ENCODE measurements at regions not wholly inside any gene's neighbourhood (a gene's known extent, or its start where the extent isn't known, plus 50 kb on each side); places are given as distances from the start of the nearest gene placed in this dataset.
A peak's percentile ranks its signal among the peaks of the same experiment; 100 is the strongest.

- in situ Hi-C loops (cut with MboI), result no loop called here
- no peaks in the 10 kb centered on the region for H3K4me1 ChIP-seq (ENCODE audit: insufficient read depth)
- WGBS, 2 experiments (ENCODE audit: low coverage in 1 of 2, low lambda C conversion rate in 2 of 2, missing lambda C conversion rate in 2 of 2), result 1 to 3% methylated on average over 2 of the region's 2 CpGs
- no peak overlapping the region for H3K9ac ChIP-seq
- H3K36me3 ChIP-seq (ENCODE audit: low read depth), result no peaks in the 10 kb centered on the region
- no peaks in the 10 kb centered on the region for H3K9me2 ChIP-seq (ENCODE audit: insufficient read depth)
- H3K4me3 ChIP-seq, result no peak overlapping the region
- no peaks in the 10 kb centered on the region for H3K79me2 ChIP-seq (ENCODE audit: insufficient read depth)
- no peak overlapping the region for H3K4me2 ChIP-seq (ENCODE audit: unreplicated experiment)
- H4K20me1 ChIP-seq (ENCODE audit: insufficient read depth), result no peaks in the 10 kb centered on the region
- no peak overlapping the region for H3K27ac ChIP-seq
- H3F3A ChIP-seq (ENCODE audit: insufficient read depth), result no peaks in the 10 kb centered on the region
- H2AFZ ChIP-seq, result no peak overlapping the region
- no peaks in the 10 kb centered on the region for H3K9me3 ChIP-seq (ENCODE audit: low read depth)
- DNase-seq, result peak; percentile 11
- TF ChIP-seq EZH2phosphoT487 (IDR thresholded peaks at IDR 0.05; ENCODE audit: insufficient read depth, low read depth) (no peak), EZH2 (IDR thresholded peaks at IDR 0.05; ENCODE audit: insufficient read depth, poor library complexity, severe bottlenecking) (no peak)
- no peaks in the 10 kb centered on the region for H3K27me3 ChIP-seq (replicated peaks; ENCODE audit: insufficient read depth)
These were observed 395.7 kb upstream of the NOVA1 start for GRCh38 chr14:26993556-26993955.

GRCh38 chr14:26995301-26995700 lies 397.5 kb upstream of the NOVA1 start:
- H3K27ac ChIP-seq, result no peak overlapping the region
- no peaks in the 10 kb centered on the region for H3F3A ChIP-seq (ENCODE audit: insufficient read depth)
- TF ChIP-seq EZH2phosphoT487 (IDR thresholded peaks at IDR 0.05; ENCODE audit: insufficient read depth, low read depth) (no peak), EZH2 (IDR thresholded peaks at IDR 0.05; ENCODE audit: insufficient read depth, poor library complexity, severe bottlenecking) (no peak)
- H3K9me2 ChIP-seq (ENCODE audit: insufficient read depth), result no peaks in the 10 kb centered on the region
- H3K4me2 ChIP-seq (ENCODE audit: unreplicated experiment), result no peak overlapping the region
- in situ Hi-C loops (cut with MboI), result no loop called here
- no peaks in the 10 kb centered on the region for H4K20me1 ChIP-seq (ENCODE audit: insufficient read depth)
- H3K9ac ChIP-seq, result no peak overlapping the region
- H3K36me3 ChIP-seq (ENCODE audit: low read depth), result no peaks in the 10 kb centered on the region
- H3K27me3 ChIP-seq (replicated peaks; ENCODE audit: insufficient read depth), result no peaks in the 10 kb centered on the region
- H3K4me3 ChIP-seq, result no peak overlapping the region
- DNase-seq, result no peak
- no peaks in the 10 kb centered on the region for H3K9me3 ChIP-seq (ENCODE audit: low read depth)
- no peaks in the 10 kb centered on the region for H3K4me1 ChIP-seq (ENCODE audit: insufficient read depth)
- no peak overlapping the region for H2AFZ ChIP-seq
- H3K79me2 ChIP-seq (ENCODE audit: insufficient read depth), result no peaks in the 10 kb centered on the region

- TF ChIP-seq EZH2 (IDR thresholded peaks at IDR 0.05; ENCODE audit: insufficient read depth, poor library complexity, severe bottlenecking) (no peak), EZH2phosphoT487 (IDR thresholded peaks at IDR 0.05; ENCODE audit: insufficient read depth, low read depth) (no peak)
- Histone ChIP-seq H3K9me2 (ENCODE audit: insufficient read depth) (no peaks in the 10 kb centered on the region), H3K4me3 (no peak overlapping the region), H3K9me3 (ENCODE audit: low read depth) (no peaks in the 10 kb centered on the region), H3K79me2 (ENCODE audit: insufficient read depth) (no peaks in the 10 kb centered on the region), H3K9ac (no peak overlapping the region), H3K36me3 (ENCODE audit: low read depth) (no peaks in the 10 kb centered on the region), H3K4me1 (ENCODE audit: insufficient read depth) (no peaks in the 10 kb centered on the region), H4K20me1 (ENCODE audit: insufficient read depth) (no peaks in the 10 kb centered on the region), H3K27me3 (replicated peaks; ENCODE audit: insufficient read depth) (no peaks in the 10 kb centered on the region), H3K4me2 (ENCODE audit: unreplicated experiment) (no peak overlapping the region), H3K27ac (no peak overlapping the region), H3F3A (ENCODE audit: insufficient read depth) (no peaks in the 10 kb centered on the region), H2AFZ (no peak overlapping the region)
- in situ Hi-C loops (cut with MboI), result no loop called here
- DNase-seq, result no peak
- 5 to 10% methylated on average over 2 of the region's 2 CpGs for WGBS, 2 experiments (ENCODE audit: low coverage in 1 of 2, low lambda C conversion rate in 2 of 2, missing lambda C conversion rate in 2 of 2)
These were observed 398.4 kb upstream of the NOVA1 start for GRCh38 chr14:26996246-26996645.

- Histone ChIP-seq H3K36me3 (ENCODE audit: low read depth) (no peaks in the 10 kb centered on the region), H3K9ac (no peak overlapping the region), H3K4me1 (ENCODE audit: insufficient read depth) (no peaks in the 10 kb centered on the region), H3K79me2 (ENCODE audit: insufficient read depth) (no peaks in the 10 kb centered on the region), H2AFZ (no peak overlapping the region), H3F3A (ENCODE audit: insufficient read depth) (no peaks in the 10 kb centered on the region), H3K9me2 (ENCODE audit: insufficient read depth) (no peaks in the 10 kb centered on the region), H3K4me2 (ENCODE audit: unreplicated experiment) (no peak overlapping the region), H3K9me3 (ENCODE audit: low read depth) (no peaks in the 10 kb centered on the region), H3K27ac (no peak overlapping the region), H3K4me3 (no peak overlapping the region), H3K27me3 (replicated peaks; ENCODE audit: insufficient read depth) (no peaks in the 10 kb centered on the region), H4K20me1 (ENCODE audit: insufficient read depth) (no peaks in the 10 kb centered on the region)
- no peak for DNase-seq
- WGBS, 2 experiments (ENCODE audit: low coverage in 1 of 2, low lambda C conversion rate in 2 of 2, missing lambda C conversion rate in 2 of 2), result 79 to 82% methylated on average over 2 of the region's 2 CpGs
- in situ Hi-C loops (cut with MboI), result no loop called here
- TF ChIP-seq EZH2phosphoT487 (IDR thresholded peaks at IDR 0.05; ENCODE audit: insufficient read depth, low read depth), result no peak
- TF ChIP-seq EZH2 (IDR thresholded peaks at IDR 0.05; ENCODE audit: insufficient read depth, poor library complexity, severe bottlenecking), result no peak
These were observed 404.3 kb upstream of the NOVA1 start for GRCh38 chr14:27002179-27002578.

GRCh38 chr14:27006570-27006969 lies 408.7 kb upstream of the NOVA1 start:
- DNase-seq, result no peak
- WGBS, 2 experiments (ENCODE audit: low coverage in 1 of 2, low lambda C conversion rate in 2 of 2, missing lambda C conversion rate in 2 of 2), result 4 to 11% methylated on average over 1 of the region's 1 CpG
- Histone ChIP-seq H3K9ac (no peak overlapping the region), H3K4me2 (ENCODE audit: unreplicated experiment) (no peak overlapping the region), H3K27me3 (replicated peaks; ENCODE audit: insufficient read depth) (no peaks in the 10 kb centered on the region), H4K20me1 (ENCODE audit: insufficient read depth) (no peaks in the 10 kb centered on the region), H3K9me2 (ENCODE audit: insufficient read depth) (no peaks in the 10 kb centered on the region), H3K4me1 (ENCODE audit: insufficient read depth) (no peaks in the 10 kb centered on the region), H3K36me3 (ENCODE audit: low read depth) (no peaks in the 10 kb centered on the region), H3K27ac (no peak overlapping the region), H3F3A (ENCODE audit: insufficient read depth) (no peaks in the 10 kb centered on the region), H2AFZ (no peak overlapping the region), H3K4me3 (no peak overlapping the region), H3K79me2 (ENCODE audit: insufficient read depth) (no peaks in the 10 kb centered on the region), H3K9me3 (ENCODE audit: low read depth) (no peaks in the 10 kb centered on the region)
- in situ Hi-C loops (cut with MboI), result no loop called here
- TF ChIP-seq EZH2phosphoT487 (IDR thresholded peaks at IDR 0.05; ENCODE audit: insufficient read depth, low read depth), result no peak
- TF ChIP-seq EZH2 (IDR thresholded peaks at IDR 0.05; ENCODE audit: insufficient read depth, poor library complexity, severe bottlenecking), result no peak
